ENCODE measurements at regions not wholly inside any gene's neighbourhood (a gene's known extent, or its start where the extent isn't known, plus 50 kb on each side); places are given as distances from the start of the nearest gene placed in this dataset.
"Not testable (repeated sequence)": the region's sequence is repeated elsewhere in the genome, so short reads cannot be mapped to it uniquely, and the experiment has no call there.

- no peak overlapping the region for H3K4me3 ChIP-seq (ENCODE audit: low read depth, low read length)
- DNase-seq (ENCODE audit: low read depth), result no peak
- TF ChIP-seq CTCF (IDR thresholded peaks at IDR 0.05; ENCODE audit: insufficient read depth, low read depth, low read length, missing control alignments), result no peak
Observed at GRCh38 chr1:56099766-56100265, 479.5 kb downstream of the PLPP3 start.

GRCh38 chr1:56098946-56099345 is 480.4 kb downstream of the PLPP3 start:
- no peak for TF ChIP-seq CTCF (IDR thresholded peaks at IDR 0.05; ENCODE audit: insufficient read depth, low read depth, low read length, missing control alignments)
- DNase-seq (ENCODE audit: low read depth), result no peak
- H3K4me3 ChIP-seq (ENCODE audit: low read depth, low read length), result no peak overlapping the region

- no peak for TF ChIP-seq CTCF (IDR thresholded peaks at IDR 0.05; ENCODE audit: insufficient read depth, low read depth, low read length, missing control alignments)
- H3K4me3 ChIP-seq (ENCODE audit: low read depth, low read length), result no peak overlapping the region
- DNase-seq (ENCODE audit: low read depth), result no peak
Observed at GRCh38 chr1:56097713-56098112, 481.6 kb downstream of the PLPP3 start.

- H3K4me3 ChIP-seq (ENCODE audit: low read depth, low read length), result no peak overlapping the region
- DNase-seq (ENCODE audit: low read depth), result no peak
- no peak for TF ChIP-seq CTCF (IDR thresholded peaks at IDR 0.05; ENCODE audit: insufficient read depth, low read depth, low read length, missing control alignments)
Observed at GRCh38 chr1:56095696-56096665, 483.4 kb downstream of the PLPP3 start.

GRCh38 chr1:56094168-56094567 is 485.2 kb downstream of the PLPP3 start:
- no peak overlapping the region for H3K4me3 ChIP-seq (ENCODE audit: low read depth, low read length)
- no peak for TF ChIP-seq CTCF (IDR thresholded peaks at IDR 0.05; ENCODE audit: insufficient read depth, low read depth, low read length, missing control alignments)
- no peak for DNase-seq (ENCODE audit: low read depth)

GRCh38 chr1:56092684-56093570 is 486.4 kb downstream of the PLPP3 start:
- H3K4me3 ChIP-seq (ENCODE audit: low read depth, low read length), result no peak overlapping the region
- no peak for DNase-seq (ENCODE audit: low read depth)

GRCh38 chr1:56089826-56090225 is 489.5 kb downstream of the PLPP3 start:
- H3K4me3 ChIP-seq (ENCODE audit: low read depth, low read length); DNase-seq (ENCODE audit: low read depth): not testable (repeated sequence)

More at GRCh38 chr1:56092684-56093570, 486.4 kb downstream of the PLPP3 start:
- no peak for TF ChIP-seq CTCF (IDR thresholded peaks at IDR 0.05; ENCODE audit: insufficient read depth, low read depth, low read length, missing control alignments)
